ENCODE measurements at regions not wholly inside any gene's neighbourhood (a gene's known extent, or its start where the extent isn't known, plus 50 kb on each side); places are given as distances from the start of the nearest gene placed in this dataset.

- DNase-seq, result peak; percentile 91
Measured at GRCh38 chr3:41117398-41117870, 81.9 kb upstream of the CTNNB1 start.

GRCh38 chr3:41118461-41119390, 80.6 kb upstream of the CTNNB1 start:
- no peak for DNase-seq

- no peak for DNase-seq
Measured at GRCh38 chr3:41120460-41120859, 78.8 kb upstream of the CTNNB1 start.

- DNase-seq, result no peak
Measured at GRCh38 chr3:41125258-41125657, 74.0 kb upstream of the CTNNB1 start.

GRCh38 chr3:41126472-41126871, 72.8 kb upstream of the CTNNB1 start:
- no peak for DNase-seq

- DNase-seq, result no peak
Measured at GRCh38 chr3:41126961-41127360, 72.3 kb upstream of the CTNNB1 start.

- DNase-seq, result no peak
Measured at GRCh38 chr3:41127414-41127813, 71.9 kb upstream of the CTNNB1 start.

GRCh38 chr3:41129731-41130130, 69.6 kb upstream of the CTNNB1 start:
- no peak for DNase-seq

GRCh38 chr3:41131224-41131623, 68.1 kb upstream of the CTNNB1 start:
- DNase-seq, result no peak

- DNase-seq, result no peak
Measured at GRCh38 chr3:41137686-41138111, 61.6 kb upstream of the CTNNB1 start.

GRCh38 chr3:41138146-41138545, 61.2 kb upstream of the CTNNB1 start:
- DNase-seq, result no peak

GRCh38 chr3:41138601-41139000, 60.7 kb upstream of the CTNNB1 start:
- no peak for DNase-seq

GRCh38 chr3:41140242-41140641, 59.1 kb upstream of the CTNNB1 start:
- DNase-seq, result no peak

- DNase-seq, result no peak
Measured at GRCh38 chr3:41141433-41142167, 57.7 kb upstream of the CTNNB1 start.

- no peak for DNase-seq
Measured at GRCh38 chr3:41143421-41144031, 55.8 kb upstream of the CTNNB1 start.

- no peak for DNase-seq
Measured at GRCh38 chr3:41144631-41145030, 54.7 kb upstream of the CTNNB1 start.

- no peak for DNase-seq
Measured at GRCh38 chr3:41148478-41148877, 50.8 kb upstream of the CTNNB1 start.

GRCh38 chr3:41148901-41149300, 50.4 kb upstream of the CTNNB1 start:
- no peak for DNase-seq

Measured in CD4-positive, alpha-beta T cell treated with Interleukin-6 for 4 hours (primary cell).